ENCODE measurements at regions not wholly inside any gene's neighbourhood (a gene's known extent, or its start where the extent isn't known, plus 50 kb on each side); places are given as distances from the start of the nearest gene placed in this dataset.

DNA sequence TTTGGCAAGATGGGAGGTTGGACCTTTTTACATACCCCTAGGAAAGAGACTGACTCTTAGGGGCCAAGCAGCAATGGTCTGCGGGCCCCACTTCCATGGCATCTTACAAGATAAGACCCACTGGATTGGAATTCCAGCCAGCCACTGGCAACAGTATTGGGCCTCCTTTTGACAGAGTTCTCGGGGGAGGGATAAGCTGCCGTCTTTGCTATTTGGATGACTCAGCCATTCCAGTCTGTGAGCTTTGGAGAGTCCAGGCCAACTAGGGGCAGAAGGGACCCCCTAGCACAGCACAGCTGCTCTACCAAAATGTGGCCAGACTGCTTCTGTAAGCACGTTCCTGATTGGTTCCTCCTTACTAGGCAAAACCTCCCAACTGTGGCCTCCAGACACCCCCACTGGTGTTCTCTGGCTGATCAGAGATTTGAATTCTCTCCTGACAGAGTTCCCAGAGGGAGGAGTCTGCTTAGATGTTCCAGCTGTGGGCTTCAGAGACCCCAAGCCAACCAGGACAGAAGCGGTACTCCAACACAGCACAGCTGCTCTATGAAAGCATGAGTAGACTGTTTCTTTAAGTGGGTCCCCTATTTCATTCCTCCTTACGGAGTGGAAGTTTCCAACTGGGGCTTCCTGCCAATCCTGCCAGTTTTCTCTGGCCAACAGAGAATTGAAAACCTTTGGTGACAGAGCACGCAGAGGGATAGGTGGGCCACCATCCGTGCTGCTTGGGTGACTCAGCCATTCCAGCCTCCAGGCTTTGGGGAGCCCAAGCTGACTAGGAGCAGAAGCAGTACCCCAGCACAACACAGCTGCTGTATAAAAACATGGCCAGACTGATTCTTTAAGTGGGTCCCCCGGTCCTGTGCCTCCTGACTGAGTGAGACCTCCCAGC lies 672.1 kb upstream of the RIOK2 start:
- DNase-seq = no peak

DNA sequence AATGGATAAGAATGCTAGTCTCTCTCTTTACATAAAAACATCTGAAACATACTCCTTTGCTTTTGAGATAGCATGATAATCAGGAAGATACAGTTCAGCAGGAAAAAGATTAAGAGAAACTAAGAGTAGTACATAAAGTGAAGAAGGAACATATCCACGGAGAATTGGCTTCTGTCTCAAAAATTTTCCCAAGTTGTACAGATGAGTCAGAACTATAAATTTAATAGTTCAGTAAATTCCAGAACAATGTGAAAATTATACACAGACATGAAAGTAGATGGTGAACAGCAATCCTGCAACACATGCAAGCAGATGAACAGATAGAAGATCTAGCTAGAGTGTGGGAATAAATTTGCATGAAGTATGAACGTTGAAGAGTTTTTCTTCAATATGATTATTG lies 691.4 kb upstream of the RIOK2 start:
- no peak for DNase-seq

- no peak for DNase-seq
Measured at GRCh38 chr5:97876272-97876671, 693.2 kb upstream of the RIOK2 start.

- DNase-seq = no peak
Measured at GRCh38 chr5:97877588-97877987, 694.5 kb upstream of the RIOK2 start.

DNA sequence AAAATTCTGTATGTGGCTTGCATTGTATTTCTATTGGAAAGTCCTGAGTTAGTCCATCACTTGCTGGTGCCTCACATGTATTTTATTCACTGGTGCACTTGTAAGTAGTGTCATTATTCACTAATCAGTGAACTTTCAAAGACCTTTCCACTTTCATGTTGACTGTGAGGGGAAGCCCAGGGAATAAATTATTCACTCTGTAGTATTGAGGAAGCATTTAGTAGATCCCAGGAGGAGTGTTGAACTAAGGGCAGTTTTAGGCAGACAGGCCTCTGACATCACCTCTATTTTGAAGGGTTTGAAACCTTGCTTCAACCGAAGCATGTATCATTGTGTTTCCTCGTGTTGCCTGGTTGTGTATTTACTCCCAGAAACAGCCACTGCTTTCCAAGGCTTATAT lies 705.4 kb upstream of the RIOK2 start:
- DNase-seq = no peak

DNA sequence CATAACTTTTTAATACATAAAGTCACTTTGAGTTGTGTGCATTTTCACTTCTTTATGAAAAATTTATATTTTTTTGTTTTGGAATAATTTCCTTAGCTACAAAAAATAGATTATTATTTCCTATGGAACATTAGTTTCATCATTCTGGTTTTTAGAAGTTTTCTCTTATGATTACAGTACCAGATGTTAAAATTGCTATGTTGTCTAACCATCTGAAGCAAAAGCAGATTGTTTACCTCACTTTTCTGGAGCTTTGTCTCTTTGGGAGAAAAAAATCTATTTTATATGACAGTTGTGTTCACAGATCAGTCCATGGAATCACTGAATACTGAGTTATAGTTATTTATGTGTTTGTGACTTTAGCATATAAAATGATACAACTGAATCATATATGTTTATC lies 708.9 kb upstream of the RIOK2 start:
- DNase-seq = no peak

DNA sequence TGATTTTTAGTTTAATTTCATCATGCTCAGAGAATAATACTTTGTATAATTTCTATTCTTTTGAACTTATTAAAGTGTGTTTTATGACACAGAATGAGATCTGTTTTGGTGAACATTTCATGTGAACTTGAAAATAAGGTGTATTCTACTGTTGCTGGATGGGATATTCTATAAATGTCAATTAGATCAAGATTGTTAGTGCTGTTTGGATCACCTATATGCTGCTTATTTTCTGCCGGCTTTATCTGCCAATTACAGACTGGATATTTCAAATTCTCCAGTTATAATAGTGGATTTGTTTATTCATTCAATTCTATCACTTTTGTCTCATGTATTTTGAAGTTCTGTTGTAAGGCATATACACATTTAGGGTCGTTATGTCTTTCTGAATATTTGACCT lies 720.7 kb upstream of the RIOK2 start:
- no peak for DNase-seq

DNA sequence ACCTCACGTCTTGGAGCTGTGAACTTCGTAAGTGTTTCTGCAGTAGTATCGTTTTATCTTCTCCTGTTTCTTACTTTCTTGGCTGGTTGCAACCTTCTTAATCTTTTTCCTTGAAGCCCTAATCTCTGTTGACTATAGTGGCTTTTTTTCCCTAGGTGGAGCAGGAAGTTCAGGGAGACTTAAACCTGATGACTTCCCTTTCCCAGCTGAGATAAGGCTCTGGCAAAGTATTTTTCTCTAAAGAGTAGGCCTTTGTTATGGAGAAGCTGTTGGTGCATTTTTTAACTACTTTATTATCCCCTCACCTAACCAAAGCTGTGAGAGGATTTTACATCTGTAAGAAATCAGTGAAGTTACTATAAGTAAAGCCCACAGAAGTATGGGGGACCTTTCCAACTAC lies 723.1 kb upstream of the RIOK2 start:
- no peak for DNase-seq

- DNase-seq = no peak
Measured at GRCh38 chr5:97907646-97908400, 724.8 kb upstream of the RIOK2 start.

GRCh38 chr5:97909541-97909940 lies 726.5 kb upstream of the RIOK2 start:
- no peak for DNase-seq

DNA sequence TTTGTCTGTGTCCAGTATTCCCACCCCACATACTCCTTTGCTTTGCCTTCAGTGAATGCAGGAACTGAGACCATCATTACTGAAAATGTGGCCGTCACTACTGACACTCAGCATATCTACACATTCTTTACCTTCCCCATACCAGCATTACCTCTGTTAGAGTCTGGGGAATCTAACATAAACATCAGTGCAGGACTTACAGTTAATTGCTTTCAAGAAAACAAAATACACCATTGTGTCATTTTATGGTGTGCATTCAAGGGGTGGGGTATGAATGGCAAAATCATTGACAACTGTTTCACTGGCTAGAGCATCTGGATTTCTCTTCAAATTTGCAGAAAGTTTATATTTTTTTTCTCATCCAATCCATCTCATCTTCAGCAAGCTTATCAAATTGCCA lies 731.4 kb upstream of the RIOK2 start:
- no peak for DNase-seq

DNA sequence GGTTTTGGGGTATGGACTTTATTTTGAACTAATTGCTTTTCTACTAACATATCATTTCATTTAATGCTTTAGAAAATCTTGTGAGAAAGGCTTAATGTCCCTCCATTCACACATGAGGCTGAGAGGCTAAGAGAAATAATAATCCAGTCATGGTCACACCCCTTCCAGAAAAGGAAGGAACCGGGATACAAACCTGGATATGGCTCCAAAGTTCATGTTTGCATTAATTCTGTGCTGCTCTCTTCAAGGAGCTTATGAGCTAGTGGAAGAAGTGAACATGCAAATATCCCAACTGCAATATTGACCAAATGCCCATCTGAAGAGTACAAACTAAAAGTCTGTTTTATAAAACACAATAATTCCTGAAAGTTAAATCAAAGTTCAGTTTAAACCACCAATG lies 732.1 kb upstream of the RIOK2 start:
- no peak for DNase-seq

DNA sequence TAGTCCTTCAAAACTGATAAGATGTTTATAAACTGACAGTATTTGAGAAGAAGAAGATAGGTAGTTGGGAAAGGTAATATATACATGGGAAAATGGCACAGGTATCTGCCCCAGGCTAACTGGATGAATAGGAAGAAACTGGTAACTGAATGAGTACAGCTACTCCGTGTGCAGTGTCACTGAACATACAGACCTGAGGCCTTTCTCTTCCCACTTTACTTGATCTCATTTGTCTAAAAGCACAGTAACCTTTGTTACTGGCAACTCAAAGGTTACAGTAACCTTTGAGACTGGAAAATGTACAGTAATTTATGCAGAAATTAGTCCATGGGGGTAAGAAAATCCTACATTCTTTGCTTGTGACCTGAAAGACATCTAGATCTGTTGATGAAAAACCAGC lies 735.0 kb upstream of the RIOK2 start:
- no peak for DNase-seq

DNA sequence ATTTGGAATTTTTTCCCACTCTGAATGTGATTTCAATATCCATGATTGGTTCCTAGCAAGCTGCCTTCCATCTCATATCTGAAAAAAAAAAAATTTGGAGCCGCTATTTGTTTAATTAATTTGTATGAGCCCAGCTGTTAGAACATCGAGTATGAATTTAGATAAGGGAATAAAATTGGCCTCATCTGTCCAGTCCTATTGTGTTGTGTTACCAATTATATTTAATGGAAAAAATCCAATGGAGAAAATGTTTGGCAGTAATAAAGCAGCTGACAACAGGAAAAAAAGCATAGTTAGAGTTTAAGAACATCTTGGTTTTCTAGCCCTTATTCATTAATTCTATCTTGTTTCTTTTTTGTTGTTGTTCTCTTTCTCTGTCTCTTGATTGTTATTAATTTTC lies 735.6 kb upstream of the RIOK2 start:
- DNase-seq = no peak

DNA sequence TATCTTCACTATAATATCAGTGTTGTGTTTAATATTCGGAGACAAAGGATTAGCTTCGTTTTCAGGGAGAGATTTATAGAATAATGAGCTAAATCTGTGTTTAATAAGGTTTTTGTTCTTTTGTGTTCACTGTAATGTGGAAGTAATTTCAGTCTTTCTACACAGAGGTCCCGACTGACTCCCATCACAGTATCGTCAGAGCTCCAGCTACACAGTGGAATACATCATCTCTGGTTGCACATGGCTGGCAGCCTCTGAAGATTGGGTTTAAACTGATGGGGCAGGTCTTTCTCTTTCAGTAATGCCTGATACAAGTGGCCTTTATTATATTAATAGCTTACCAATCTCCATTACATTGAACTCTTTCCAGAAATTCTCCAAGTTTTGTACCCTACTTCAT lies 736.7 kb upstream of the RIOK2 start:
- DNase-seq = no peak

DNA sequence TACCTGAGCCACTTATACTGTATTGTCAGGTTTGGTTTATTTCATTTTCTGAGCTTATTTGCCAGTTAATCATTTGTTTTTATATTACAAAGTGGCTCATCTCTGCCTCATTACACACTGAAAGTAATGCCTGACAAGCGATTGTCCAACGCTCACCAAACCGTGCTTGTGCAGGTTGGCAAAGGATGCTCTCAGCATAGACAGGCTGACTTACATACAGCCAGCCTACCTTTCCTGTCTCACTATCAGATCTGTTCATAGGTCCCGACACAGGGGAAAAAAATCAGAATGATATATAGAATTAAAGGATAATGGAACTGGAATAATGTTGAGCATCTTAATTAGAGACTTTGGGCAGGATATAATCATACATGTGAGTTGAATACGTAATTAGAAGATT lies 739.7 kb upstream of the RIOK2 start:
- no peak for DNase-seq

DNA sequence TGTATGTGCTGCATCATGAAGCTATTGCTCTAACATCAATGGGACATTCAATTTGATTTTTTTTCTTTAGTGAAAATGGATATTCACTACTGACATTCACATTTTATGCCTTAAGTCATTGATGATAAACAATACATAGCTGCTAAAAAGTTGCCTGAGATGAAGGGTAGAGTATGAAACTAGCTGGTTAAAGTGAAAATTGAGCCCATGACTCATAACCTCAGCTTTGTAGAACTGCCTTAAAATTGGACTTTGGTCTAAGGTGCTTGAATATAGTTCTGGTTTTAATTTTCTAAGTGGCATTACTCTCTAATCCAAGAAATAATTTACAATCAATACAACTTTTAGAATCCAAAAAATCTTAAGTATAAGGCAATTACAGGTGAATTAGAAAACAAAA lies 740.4 kb upstream of the RIOK2 start:
- no peak for DNase-seq

GRCh38 chr5:97923997-97924396 lies 741.0 kb upstream of the RIOK2 start:
- DNase-seq = no peak

DNA sequence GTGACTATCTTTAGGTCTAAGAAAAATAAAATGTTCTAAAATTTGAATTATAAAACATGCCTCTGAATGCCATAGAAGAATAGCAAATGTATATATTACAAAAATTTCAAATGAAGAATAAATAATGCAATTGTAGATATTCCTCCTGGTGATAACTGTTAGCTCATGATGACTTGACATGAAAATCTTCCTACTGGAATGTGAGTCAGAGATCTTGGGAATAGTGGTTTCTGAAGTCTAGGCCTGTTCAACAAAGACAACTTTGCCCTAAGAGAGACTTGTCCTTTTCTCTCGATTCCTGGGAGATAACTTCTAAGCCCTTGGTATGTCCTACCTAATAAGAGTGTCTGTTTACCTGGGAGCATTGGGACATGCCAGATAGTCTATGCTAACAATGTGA lies 746.3 kb upstream of the RIOK2 start:
- DNase-seq = no peak

DNA sequence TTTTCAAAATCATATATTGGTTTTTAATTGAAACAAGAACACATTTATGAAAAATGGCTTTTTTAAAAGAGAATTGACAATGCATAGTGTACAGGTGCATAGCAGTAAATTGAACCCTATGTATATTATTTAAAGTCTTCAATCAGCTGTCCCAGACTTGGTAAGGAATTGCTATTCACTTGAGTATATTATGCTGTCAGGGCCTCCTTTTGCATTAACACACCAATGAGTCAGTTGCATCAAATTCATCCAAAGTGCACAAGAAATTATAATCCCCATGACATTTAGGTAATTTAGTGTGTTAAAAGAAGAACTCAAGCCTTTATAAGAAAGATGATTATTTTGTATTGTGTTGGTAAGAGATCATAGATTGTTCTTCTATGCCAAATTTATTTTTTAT lies 748.8 kb upstream of the RIOK2 start:
- DNase-seq = no peak

GRCh38 chr5:97936231-97936630 lies 753.2 kb upstream of the RIOK2 start:
- DNase-seq = no peak

GRCh38 chr5:97937846-97938245 lies 754.8 kb upstream of the RIOK2 start:
- no peak for DNase-seq

DNA sequence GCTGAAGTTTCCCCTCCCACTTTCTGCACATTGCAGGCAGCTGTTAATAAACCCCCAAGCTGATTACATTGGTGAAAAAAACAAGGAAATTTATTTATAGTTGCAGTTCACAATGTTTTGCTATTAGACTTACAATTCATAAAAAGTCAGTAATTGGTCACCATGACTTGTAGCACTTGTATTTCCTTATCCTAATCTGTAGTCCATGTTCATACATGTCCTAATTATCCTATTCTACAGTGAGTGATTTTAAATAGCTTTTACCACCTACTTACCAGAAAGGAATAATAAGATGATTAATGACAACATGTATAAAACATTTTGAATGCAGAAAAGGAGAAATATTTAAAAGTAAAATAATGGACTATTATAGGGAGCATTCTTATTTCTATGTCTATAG lies 760.0 kb upstream of the RIOK2 start:
- DNase-seq = no peak

- DNase-seq = no peak
Measured at GRCh38 chr5:97951139-97951538, 768.1 kb upstream of the RIOK2 start.

- no peak for DNase-seq
Measured at GRCh38 chr5:97955450-97955849, 772.4 kb upstream of the RIOK2 start.

Data from NCI-H82 (cell line).